ENCODE measurements at regions not wholly inside any gene's neighbourhood (a gene's known extent, or its start where the extent isn't known, plus 50 kb on each side); places are given as distances from the start of the nearest gene placed in this dataset.

GRCh38 chr5:6108540-6108848 is 269.9 kb downstream of the MED10 start:
- Histone ChIP-seq H3F3A (ENCODE audit: insufficient read depth, low read length) (no peaks in the 10 kb centered on the region), H3K27ac (ENCODE audit: low read depth, low read length, poor library complexity, severe bottlenecking) (no peak overlapping the region), H3K27me3 (ENCODE audit: insufficient read depth, low read length) (no peaks in the 10 kb centered on the region)

GRCh38 chr5:6107675-6108539 is 270.4 kb downstream of the MED10 start:
- Histone ChIP-seq H3K4me3 (ENCODE audit: low read depth, low read length, poor library complexity, severe bottlenecking) (no peak overlapping the region), H3K27me3 (ENCODE audit: insufficient read depth, low read length) (no peaks in the 10 kb centered on the region), H3K79me2 (ENCODE audit: insufficient read depth, low read length) (no peaks in the 10 kb centered on the region), H4K20me1 (ENCODE audit: insufficient read depth, low read length) (no peaks in the 10 kb centered on the region), H2AFZ (ENCODE audit: low read length) (no peak overlapping the region), H3K27ac (ENCODE audit: low read depth, low read length, poor library complexity, severe bottlenecking) (no peak overlapping the region), H3K9me2 (ENCODE audit: low read depth, low read length) (no peaks in the 10 kb centered on the region), H3F3A (ENCODE audit: insufficient read depth, low read length) (no peaks in the 10 kb centered on the region), H3K9me3 (ENCODE audit: low read length) (no peaks in the 10 kb centered on the region), H3K36me3 (ENCODE audit: insufficient read depth, low read length) (no peaks in the 10 kb centered on the region), H3K4me2 (ENCODE audit: low read length) (no peak overlapping the region), H3K9ac (ENCODE audit: low read length) (no peak overlapping the region), H3K4me1 (ENCODE audit: insufficient read depth, low read length, severe bottlenecking) (no peaks in the 10 kb centered on the region)
- TF ChIP-seq EZH2 (IDR thresholded peaks at IDR 0.05; ENCODE audit: borderline replicate concordance, low read length) (no peak), CTCF (IDR thresholded peaks at IDR 0.05; ENCODE audit: low read length) (no peak)

More at GRCh38 chr5:6108540-6108848, 269.9 kb downstream of the MED10 start:
- H3K9ac ChIP-seq (ENCODE audit: low read length): no peak overlapping the region
- no peaks in the 10 kb centered on the region for H3K36me3 ChIP-seq (ENCODE audit: insufficient read depth, low read length)
- no peak overlapping the region for H3K4me3 ChIP-seq (ENCODE audit: low read depth, low read length, poor library complexity, severe bottlenecking)
- H3K9me2 ChIP-seq (ENCODE audit: low read depth, low read length): no peaks in the 10 kb centered on the region
- H3K4me1 ChIP-seq (ENCODE audit: insufficient read depth, low read length, severe bottlenecking): no peaks in the 10 kb centered on the region
- no peak overlapping the region for H2AFZ ChIP-seq (ENCODE audit: low read length)
- H3K9me3 ChIP-seq (ENCODE audit: low read length): no peaks in the 10 kb centered on the region
- TF ChIP-seq CTCF (IDR thresholded peaks at IDR 0.05; ENCODE audit: low read length): no peak
- TF ChIP-seq EZH2 (IDR thresholded peaks at IDR 0.05; ENCODE audit: borderline replicate concordance, low read length): no peak
- H3K79me2 ChIP-seq (ENCODE audit: insufficient read depth, low read length): no peaks in the 10 kb centered on the region
- H3K4me2 ChIP-seq (ENCODE audit: low read length): no peak overlapping the region
- no peaks in the 10 kb centered on the region for H4K20me1 ChIP-seq (ENCODE audit: insufficient read depth, low read length)

GRCh38 chr5:6106756-6107155 is 271.6 kb downstream of the MED10 start:
- no peaks in the 10 kb centered on the region for H3K27me3 ChIP-seq (ENCODE audit: insufficient read depth, low read length)
- H3K4me1 ChIP-seq (ENCODE audit: insufficient read depth, low read length, severe bottlenecking): no peaks in the 10 kb centered on the region
- H2AFZ ChIP-seq (ENCODE audit: low read length): no peak overlapping the region
- no peaks in the 10 kb centered on the region for H3K36me3 ChIP-seq (ENCODE audit: insufficient read depth, low read length)
- no peaks in the 10 kb centered on the region for H4K20me1 ChIP-seq (ENCODE audit: insufficient read depth, low read length)
- H3K27ac ChIP-seq (ENCODE audit: low read depth, low read length, poor library complexity, severe bottlenecking): no peak overlapping the region
- H3K4me3 ChIP-seq (ENCODE audit: low read depth, low read length, poor library complexity, severe bottlenecking): no peak overlapping the region
- H3K79me2 ChIP-seq (ENCODE audit: insufficient read depth, low read length): no peaks in the 10 kb centered on the region
- no peak overlapping the region for H3K9ac ChIP-seq (ENCODE audit: low read length)
- no peaks in the 10 kb centered on the region for H3F3A ChIP-seq (ENCODE audit: insufficient read depth, low read length)
- H3K4me2 ChIP-seq (ENCODE audit: low read length): no peak overlapping the region
- no peak for TF ChIP-seq EZH2 (IDR thresholded peaks at IDR 0.05; ENCODE audit: borderline replicate concordance, low read length)
- no peak for TF ChIP-seq CTCF (IDR thresholded peaks at IDR 0.05; ENCODE audit: low read length)
- no peaks in the 10 kb centered on the region for H3K9me2 ChIP-seq (ENCODE audit: low read depth, low read length)
- H3K9me3 ChIP-seq (ENCODE audit: low read length): no peaks in the 10 kb centered on the region
